OCI-LY1 (cell line): ENCODE measurements at regions not wholly inside any gene's neighbourhood (a gene's known extent, or its start where the extent isn't known, plus 50 kb on each side); places are given as distances from the start of the nearest gene placed in this dataset.

Experiments used
- H2AFZ ChIP-seq: fragments of 200-600 bp; sonication (generic), shearing (Covaris generic); 2 replicates; pipeline ENCODE4 v1.6.0; 2014; ENCODE audit warnings: antibody characterized with exemption, mild to moderate bottlenecking, low read length
- H3F3A ChIP-seq: fragments of 200-600 bp; sonication (generic), shearing (Covaris generic); 2 replicates; pipeline ENCODE4 v1.6.0; 2014; ENCODE audit warnings: mild to moderate bottlenecking, antibody characterized with exemption, low read length, moderate library complexity; ENCODE audit not compliant: insufficient read depth
- H3K27ac ChIP-seq: fragments of 200-600 bp; sonication (generic); 2 replicates; pipeline ENCODE4 v1.5.1; 2014; ENCODE audit warnings: low read length, mixed run types, mild to moderate bottlenecking, low read depth; ENCODE audit not compliant: poor library complexity, severe bottlenecking
- H3K27me3 ChIP-seq: fragments of 200-600 bp; sonication (generic); 2 replicates; pipeline ENCODE4 v1.6.0; 2014; ENCODE audit warnings: antibody characterized with exemption, mild to moderate bottlenecking, low read length, moderate library complexity; ENCODE audit not compliant: insufficient read depth
- H3K36me3 ChIP-seq: fragments of 200-600 bp; sonication (generic); 2 replicates; pipeline ENCODE4 v1.6.1; 2014; ENCODE audit warnings: mild to moderate bottlenecking, antibody characterized with exemption, low read length, moderate library complexity, mixed read lengths; ENCODE audit not compliant: insufficient read depth
- H3K4me1 ChIP-seq: fragments of 200-600 bp; sonication (generic); 2 replicates; pipeline ENCODE4 v1.5.1; 2014; ENCODE audit warnings: mild to moderate bottlenecking, low read length, moderate library complexity; ENCODE audit not compliant: insufficient read depth, severe bottlenecking
- H3K4me2 ChIP-seq: fragments of 200-600 bp; sonication (generic), shearing (Covaris generic); 2 replicates; pipeline ENCODE4 v1.6.1; 2014; ENCODE audit warnings: low read length
- H3K4me3 ChIP-seq: fragments of 200-600 bp; sonication (generic); 2 replicates; pipeline ENCODE4 v1.5.1; 2014; ENCODE audit warnings: low read length, low read depth, mild to moderate bottlenecking, mixed read lengths; ENCODE audit not compliant: poor library complexity, severe bottlenecking
- H3K79me2 ChIP-seq: fragments of 200-600 bp; shearing (Covaris generic); 2 replicates; pipeline ENCODE4 v1.6.1; 2016; ENCODE audit warnings: mixed run types, low read length, mixed read lengths; ENCODE audit not compliant: insufficient read depth
- H3K9ac ChIP-seq: fragments of 200-600 bp; sonication (generic), shearing (Covaris generic); 2 replicates; pipeline ENCODE4 v1.6.1; 2014; ENCODE audit warnings: mild to moderate bottlenecking, low read length, mixed read lengths
- H3K9me2 ChIP-seq: fragments of 200-600 bp; sonication (generic), shearing (Covaris generic); 2 replicates; pipeline ENCODE4 v1.6.1; 2014; ENCODE audit warnings: low read depth, mild to moderate bottlenecking, low read length, mixed read lengths
- H3K9me3 ChIP-seq: fragments of 200-600 bp; shearing (Covaris generic); 2 replicates; pipeline ENCODE4 v1.6.1; 2014; ENCODE audit warnings: low read length, mixed read lengths
- H4K20me1 ChIP-seq: fragments of 200-600 bp; sonication (generic), shearing (Covaris generic); 2 replicates; pipeline ENCODE4 v1.6.0; 2016; ENCODE audit warnings: mild to moderate bottlenecking, low read length; ENCODE audit not compliant: insufficient read depth
- CTCF ChIP-seq: fragments of 200-600 bp; sonication (generic), shearing (Covaris generic); IDR thresholded peaks from 2 replicates; pipeline ENCODE4 v1.5.1; 2017; ENCODE audit warnings: mild to moderate bottlenecking, antibody characterized with exemption, low read length, moderate library complexity, mixed read lengths
- EZH2 ChIP-seq: fragments of 200-600 bp; sonication (generic), shearing (Covaris generic); IDR thresholded peaks from 2 replicates; pipeline ENCODE4 v1.8.0; 2017; ENCODE audit warnings: borderline replicate concordance, mixed run types, mild to moderate bottlenecking, antibody characterized with exemption, low read length, moderate library complexity, mixed read lengths

DNA sequence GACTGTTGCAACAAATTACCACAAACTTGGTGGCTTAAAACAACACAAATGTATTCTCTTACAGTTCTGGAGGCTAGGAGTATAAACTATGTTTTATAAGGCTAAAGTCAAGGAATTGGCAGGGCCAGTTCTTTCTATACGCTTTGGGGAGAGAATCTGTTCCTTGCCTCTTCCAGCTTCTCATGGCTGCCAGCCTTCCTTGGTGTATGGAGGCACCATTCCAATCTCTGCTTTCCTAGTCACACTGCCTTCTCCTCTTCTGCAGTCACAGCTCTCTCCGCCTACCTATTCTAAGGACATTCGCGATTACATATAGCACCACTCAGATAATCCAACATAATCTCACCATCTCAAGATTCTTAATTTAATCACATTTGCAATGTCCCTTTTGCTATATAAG, 140.4 kb upstream of the GNAO1 start:
- H3K4me1 ChIP-seq: no peaks in the 10 kb centered on the region
- H3F3A ChIP-seq: no peaks in the 10 kb centered on the region
- H3K4me3 ChIP-seq: no peak overlapping the region
- no peaks in the 10 kb centered on the region for H3K9me3 ChIP-seq
- H2AFZ ChIP-seq: no peak overlapping the region
- no peaks in the 10 kb centered on the region for H4K20me1 ChIP-seq
- no peak overlapping the region for H3K27ac ChIP-seq
- TF ChIP-seq CTCF (no peak), EZH2 (no peak)
- H3K9ac ChIP-seq: no peak overlapping the region
- H3K4me2 ChIP-seq: no peak overlapping the region
- no peaks in the 10 kb centered on the region for H3K27me3 ChIP-seq
- H3K9me2 ChIP-seq: no peaks in the 10 kb centered on the region
- H3K79me2 ChIP-seq: no peaks in the 10 kb centered on the region
- H3K36me3 ChIP-seq: no peaks in the 10 kb centered on the region

DNA sequence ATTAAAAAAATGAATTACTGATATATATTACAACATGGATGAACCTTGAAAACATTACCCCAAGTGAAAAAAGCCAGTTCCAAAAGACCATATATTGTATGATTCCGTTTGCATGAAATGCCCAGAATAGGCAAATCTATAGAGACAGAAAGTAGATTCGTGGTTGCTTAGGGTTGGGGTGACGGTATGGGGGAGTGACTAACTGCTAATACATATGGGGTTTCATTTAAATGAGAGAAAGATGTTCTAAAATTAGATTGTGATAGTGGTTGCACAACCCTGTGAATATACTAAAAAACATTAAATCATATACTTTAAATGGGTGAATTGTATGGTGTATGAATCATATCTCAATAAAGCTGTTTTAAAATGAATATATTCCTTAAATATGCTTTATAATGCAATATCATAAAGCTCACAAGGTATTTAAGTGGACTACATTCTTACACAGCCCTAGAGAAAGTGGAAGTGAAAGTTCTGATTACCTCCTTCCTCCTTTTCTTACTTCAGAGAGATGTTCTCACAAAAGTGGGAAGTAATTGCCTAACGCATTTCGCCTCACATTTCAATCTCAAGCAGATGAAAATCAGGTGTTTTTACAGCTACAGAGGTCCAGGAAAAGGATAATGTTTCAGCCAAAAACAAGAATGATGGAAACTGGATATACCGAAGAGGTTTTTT, 142.7 kb upstream of the GNAO1 start:
- no peak overlapping the region for H3K4me3 ChIP-seq
- no peaks in the 10 kb centered on the region for H3K9me2 ChIP-seq
- no peaks in the 10 kb centered on the region for H3F3A ChIP-seq
- no peaks in the 10 kb centered on the region for H4K20me1 ChIP-seq
- no peaks in the 10 kb centered on the region for H3K9me3 ChIP-seq
- H3K79me2 ChIP-seq: no peaks in the 10 kb centered on the region
- H2AFZ ChIP-seq: no peak overlapping the region
- H3K9ac ChIP-seq: no peak overlapping the region
- H3K4me2 ChIP-seq: no peak overlapping the region
- H3K4me1 ChIP-seq: no peaks in the 10 kb centered on the region
- TF ChIP-seq EZH2 (no peak), CTCF (no peak)
- no peaks in the 10 kb centered on the region for H3K36me3 ChIP-seq
- H3K27me3 ChIP-seq: no peaks in the 10 kb centered on the region
- H3K27ac ChIP-seq: no peak overlapping the region

DNA sequence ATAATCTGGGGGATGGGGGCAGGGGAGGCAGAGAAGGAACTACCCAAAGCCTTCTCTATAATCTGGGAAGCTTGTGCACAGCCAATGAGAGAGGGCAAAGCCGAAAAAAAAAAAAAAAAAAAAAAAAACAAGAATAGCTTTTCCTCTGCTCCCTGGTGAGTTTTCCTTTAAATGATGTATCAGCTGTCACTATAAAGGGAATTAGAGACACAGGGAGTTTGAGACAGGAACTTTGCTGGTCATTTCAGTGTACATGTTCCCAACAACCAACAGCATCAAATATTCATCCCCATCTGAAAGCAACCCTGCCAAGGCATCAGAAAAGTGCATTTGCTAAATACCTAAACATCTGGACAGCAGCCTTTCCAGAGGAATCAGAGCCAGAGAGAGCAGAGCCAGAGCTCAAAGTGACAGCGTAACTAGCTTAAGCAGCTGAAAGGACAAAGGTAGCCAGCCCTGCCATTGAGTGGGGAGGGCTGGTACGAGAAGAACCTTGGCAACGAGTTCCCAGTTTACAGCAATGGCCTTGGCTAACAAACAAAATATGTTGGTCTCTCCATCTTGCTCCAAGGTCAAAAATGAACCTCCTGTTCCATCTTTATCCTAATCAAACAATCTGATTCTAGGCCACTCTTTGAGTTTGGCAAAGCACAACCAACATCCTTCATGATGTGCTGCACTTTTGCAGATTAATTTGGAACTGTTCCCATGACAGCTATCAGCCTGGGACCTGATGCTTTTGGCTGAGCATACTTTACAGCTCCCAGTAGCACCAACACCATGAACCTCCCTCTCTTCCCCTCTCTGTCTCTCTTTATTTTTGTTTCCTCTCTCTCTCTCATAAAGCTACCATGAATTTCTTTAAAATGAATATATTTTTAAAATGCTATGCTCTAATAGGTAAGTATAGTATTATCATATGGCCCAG, 143.7 kb upstream of the GNAO1 start:
- H3K4me3 ChIP-seq: no peak overlapping the region
- no peaks in the 10 kb centered on the region for H3K9me2 ChIP-seq
- H3K9me3 ChIP-seq: no peaks in the 10 kb centered on the region
- H3K4me1 ChIP-seq: no peaks in the 10 kb centered on the region
- H3K9ac ChIP-seq: no peak overlapping the region
- no peak overlapping the region for H2AFZ ChIP-seq
- no peak overlapping the region for H3K27ac ChIP-seq
- no peaks in the 10 kb centered on the region for H3K27me3 ChIP-seq
- TF ChIP-seq CTCF (no peak), EZH2 (no peak)
- H3K36me3 ChIP-seq: no peaks in the 10 kb centered on the region
- H3K79me2 ChIP-seq: no peaks in the 10 kb centered on the region
- no peaks in the 10 kb centered on the region for H3F3A ChIP-seq
- H4K20me1 ChIP-seq: no peaks in the 10 kb centered on the region
- no peak overlapping the region for H3K4me2 ChIP-seq
